ENCODE measurements at regions not wholly inside any gene's neighbourhood (a gene's known extent, or its start where the extent isn't known, plus 50 kb on each side); places are given as distances from the start of the nearest gene placed in this dataset.

GRCh38 chr2:45214550-45214949 lies 205.3 kb upstream of the SIX2 start:
- Mint-ChIP-seq H3K36me3 (ENCODE audit: unreplicated experiment) (peaks cover 5% of the 10 kb centered on the region), H3K4me3 (ENCODE audit: unreplicated experiment) (no peak overlapping the region), H3K27ac (ENCODE audit: unreplicated experiment) (no peak overlapping the region), H3K9me3 (ENCODE audit: unreplicated experiment) (peaks cover 5% of the 10 kb centered on the region), H3K27me3 (ENCODE audit: unreplicated experiment) (no peaks in the 10 kb centered on the region), H3K4me1 (ENCODE audit: unreplicated experiment) (peaks cover 16% of the 10 kb centered on the region)
- DNase-seq (ENCODE audit: extremely low spot score, unreplicated experiment) = no peak
- TF ChIP-seq, protein P1, sequence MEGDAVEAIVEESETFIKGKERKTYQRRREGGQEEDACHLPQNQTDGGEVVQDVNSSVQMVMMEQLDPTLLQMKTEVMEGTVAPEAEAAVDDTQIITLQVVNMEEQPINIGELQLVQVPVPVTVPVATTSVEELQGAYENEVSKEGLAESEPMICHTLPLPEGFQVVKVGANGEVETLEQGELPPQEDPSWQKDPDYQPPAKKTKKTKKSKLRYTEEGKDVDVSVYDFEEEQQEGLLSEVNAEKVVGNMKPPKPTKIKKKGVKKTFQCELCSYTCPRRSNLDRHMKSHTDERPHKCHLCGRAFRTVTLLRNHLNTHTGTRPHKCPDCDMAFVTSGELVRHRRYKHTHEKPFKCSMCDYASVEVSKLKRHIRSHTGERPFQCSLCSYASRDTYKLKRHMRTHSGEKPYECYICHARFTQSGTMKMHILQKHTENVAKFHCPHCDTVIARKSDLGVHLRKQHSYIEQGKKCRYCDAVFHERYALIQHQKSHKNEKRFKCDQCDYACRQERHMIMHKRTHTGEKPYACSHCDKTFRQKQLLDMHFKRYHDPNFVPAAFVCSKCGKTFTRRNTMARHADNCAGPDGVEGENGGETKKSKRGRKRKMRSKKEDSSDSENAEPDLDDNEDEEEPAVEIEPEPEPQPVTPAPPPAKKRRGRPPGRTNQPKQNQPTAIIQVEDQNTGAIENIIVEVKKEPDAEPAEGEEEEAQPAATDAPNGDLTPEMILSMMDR (IDR thresholded peaks at IDR 0.05) = no peak

- H3K4me1 Mint-ChIP-seq (ENCODE audit: unreplicated experiment) = peaks cover 16% of the 10 kb centered on the region
- no peak for DNase-seq (ENCODE audit: extremely low spot score, unreplicated experiment)
- H3K36me3 Mint-ChIP-seq (ENCODE audit: unreplicated experiment) = peaks cover 5% of the 10 kb centered on the region
- H3K4me3 Mint-ChIP-seq (ENCODE audit: unreplicated experiment) = no peak overlapping the region
- H3K9me3 Mint-ChIP-seq (ENCODE audit: unreplicated experiment) = peaks cover 5% of the 10 kb centered on the region
- peak overlapping the region; percentile 79 for H3K27ac Mint-ChIP-seq (ENCODE audit: unreplicated experiment)
- no peaks in the 10 kb centered on the region for H3K27me3 Mint-ChIP-seq (ENCODE audit: unreplicated experiment)
- TF ChIP-seq, protein P1 (IDR thresholded peaks at IDR 0.05) = no peak
These were observed 203.8 kb upstream of the SIX2 start for GRCh38 chr2:45212953-45213635.

- Mint-ChIP-seq H3K4me3 (ENCODE audit: unreplicated experiment) (no peak overlapping the region), H3K27me3 (ENCODE audit: unreplicated experiment) (no peaks in the 10 kb centered on the region), H3K9me3 (ENCODE audit: unreplicated experiment) (peaks cover 5% of the 10 kb centered on the region), H3K4me1 (ENCODE audit: unreplicated experiment) (peaks cover 16% of the 10 kb centered on the region), H3K36me3 (ENCODE audit: unreplicated experiment) (peaks cover 5% of the 10 kb centered on the region), H3K27ac (ENCODE audit: unreplicated experiment) (no peak overlapping the region)
- DNase-seq (ENCODE audit: extremely low spot score, unreplicated experiment) = no peak
- TF ChIP-seq, protein P1 (IDR thresholded peaks at IDR 0.05) = no peak
These were observed 202.4 kb upstream of the SIX2 start for GRCh38 chr2:45211636-45212035.

DNA sequence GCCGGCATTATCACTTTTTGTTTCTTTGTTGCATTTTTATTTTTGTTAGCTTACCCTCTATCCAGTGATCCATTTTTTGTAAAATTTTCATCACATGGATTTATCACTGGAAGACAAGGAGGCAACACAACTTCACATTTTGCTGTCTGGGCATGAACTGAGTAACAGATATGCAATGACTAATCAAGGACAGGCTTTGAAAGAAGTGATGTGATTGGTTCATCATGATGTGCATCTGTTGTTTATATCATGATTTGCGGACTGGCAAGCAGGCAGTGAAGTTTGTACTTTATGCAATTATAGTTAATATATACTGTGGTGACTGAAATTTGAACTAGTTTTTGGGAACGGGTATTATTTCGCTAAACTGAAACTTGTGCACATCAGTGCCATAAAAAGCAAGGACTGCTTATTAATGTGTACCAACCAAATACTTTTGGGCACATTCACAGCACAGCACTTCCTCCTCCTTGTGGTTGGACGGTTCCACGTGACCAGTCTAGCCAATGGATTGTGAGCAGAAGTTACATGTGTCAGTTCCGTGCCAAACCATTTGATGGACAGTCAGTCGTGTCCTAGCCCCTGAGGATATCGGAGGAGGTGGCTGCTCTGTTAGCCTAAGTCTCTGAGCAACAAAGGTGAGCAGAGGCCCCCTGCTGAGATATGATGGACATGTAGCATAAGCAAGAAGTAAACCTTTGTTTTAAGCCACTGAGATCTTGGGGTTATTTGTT lies 201.4 kb upstream of the SIX2 start:
- Mint-ChIP-seq H3K4me3 (ENCODE audit: unreplicated experiment) (no peak overlapping the region), H3K27me3 (ENCODE audit: unreplicated experiment) (no peaks in the 10 kb centered on the region), H3K27ac (ENCODE audit: unreplicated experiment) (no peak overlapping the region), H3K4me1 (ENCODE audit: unreplicated experiment) (peaks cover 20% of the 10 kb centered on the region), H3K9me3 (ENCODE audit: unreplicated experiment) (no peaks in the 10 kb centered on the region), H3K36me3 (ENCODE audit: unreplicated experiment) (no peaks in the 10 kb centered on the region)
- TF ChIP-seq, protein P1 (IDR thresholded peaks at IDR 0.05) = no peak
- no peak for DNase-seq (ENCODE audit: extremely low spot score, unreplicated experiment)

DNA sequence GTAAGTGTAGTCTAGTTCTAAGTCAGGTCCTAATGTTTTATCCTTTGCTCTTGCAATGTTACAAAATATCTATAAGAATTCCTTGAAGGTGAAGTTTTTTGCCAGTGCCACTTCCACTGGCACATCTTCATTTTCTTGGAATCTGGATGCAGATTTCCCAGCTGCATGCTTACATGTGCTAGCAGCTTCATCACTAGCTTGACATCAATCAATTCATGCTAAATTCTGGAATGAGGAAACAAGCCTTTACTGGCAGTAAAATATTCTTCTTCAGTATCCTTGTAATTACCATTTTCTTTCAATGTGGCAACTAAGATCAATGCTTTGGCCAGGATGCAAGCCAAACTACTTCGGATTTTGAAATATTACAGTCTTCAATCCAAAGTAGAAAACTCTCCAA lies 200.6 kb upstream of the SIX2 start:
- H3K4me1 Mint-ChIP-seq (ENCODE audit: unreplicated experiment) = peaks cover 20% of the 10 kb centered on the region
- no peak overlapping the region for H3K27ac Mint-ChIP-seq (ENCODE audit: unreplicated experiment)
- H3K9me3 Mint-ChIP-seq (ENCODE audit: unreplicated experiment) = no peaks in the 10 kb centered on the region
- H3K36me3 Mint-ChIP-seq (ENCODE audit: unreplicated experiment) = no peaks in the 10 kb centered on the region
- TF ChIP-seq, protein P1 (IDR thresholded peaks at IDR 0.05) = no peak
- no peak overlapping the region for H3K4me3 Mint-ChIP-seq (ENCODE audit: unreplicated experiment)
- DNase-seq (ENCODE audit: extremely low spot score, unreplicated experiment) = no peak
- no peaks in the 10 kb centered on the region for H3K27me3 Mint-ChIP-seq (ENCODE audit: unreplicated experiment)

Measured in osteocyte (in vitro differentiated cells).